ENCODE measurements at regions not wholly inside any gene's neighbourhood (a gene's known extent, or its start where the extent isn't known, plus 50 kb on each side); places are given as distances from the start of the nearest gene placed in this dataset.

GRCh38 chr10:78385599-78385998 is 351.9 kb downstream of the RPS24 start:
- Histone ChIP-seq H3K4me2 (no peak overlapping the region), H3F3A (ENCODE audit: insufficient read depth, low read depth) (no peaks in the 10 kb centered on the region), H3K36me3 (ENCODE audit: low read depth) (no peaks in the 10 kb centered on the region), H4K20me1 (ENCODE audit: insufficient read depth) (no peaks in the 10 kb centered on the region), H3K9me3 (ENCODE audit: insufficient read depth, low read depth) (no peaks in the 10 kb centered on the region), H3K79me2 (ENCODE audit: low read depth) (no peaks in the 10 kb centered on the region), H3K9me2 (ENCODE audit: insufficient read depth) (no peaks in the 10 kb centered on the region), H2AFZ (no peak overlapping the region), H3K27ac (no peak overlapping the region), H3K4me1 (replicated peaks; ENCODE audit: insufficient read depth) (no peaks in the 10 kb centered on the region), H3K4me3 (no peak overlapping the region), H3K27me3 (ENCODE audit: insufficient read depth, low read depth) (peaks cover 70% of the 10 kb centered on the region)
- CTCF ChIA-PET, result no interaction called here
- no TSS peak for BruUV-seq (replicated peaks)
- POLR2A ChIA-PET (ENCODE audit: unreplicated experiment), result no interaction called here
- DNase-seq, result no peak
- intact Hi-C loops (cut with micrococcal nuclease; ENCODE audit: unreplicated experiment), result no loop called here
- TF ChIP-seq CTCF (conservative IDR thresholded peaks at IDR 0.05), result no peak
- no peak for TF ChIP-seq EZH2 (IDR thresholded peaks at IDR 0.05; ENCODE audit: low read depth)

GRCh38 chr10:78386509-78386908 is 352.8 kb downstream of the RPS24 start:
- H3K27ac ChIP-seq, result no peak overlapping the region
- no peak overlapping the region for H3K4me2 ChIP-seq
- no peak for TF ChIP-seq CTCF (conservative IDR thresholded peaks at IDR 0.05)
- BruUV-seq (replicated peaks), result no TSS peak
- no peak overlapping the region for H3K4me3 ChIP-seq
- no peaks in the 10 kb centered on the region for H3K79me2 ChIP-seq (ENCODE audit: low read depth)
- ChIA-PET POLR2A (ENCODE audit: unreplicated experiment) (no interaction called here), CTCF (no interaction called here)
- H3K9me3 ChIP-seq (ENCODE audit: insufficient read depth, low read depth), result no peaks in the 10 kb centered on the region
- H3K27me3 ChIP-seq (ENCODE audit: insufficient read depth, low read depth), result peaks cover 71% of the 10 kb centered on the region
- H4K20me1 ChIP-seq (ENCODE audit: insufficient read depth), result no peaks in the 10 kb centered on the region
- no peak overlapping the region for H2AFZ ChIP-seq
- no peaks in the 10 kb centered on the region for H3F3A ChIP-seq (ENCODE audit: insufficient read depth, low read depth)
- no peak for DNase-seq
- H3K9me2 ChIP-seq (ENCODE audit: insufficient read depth), result no peaks in the 10 kb centered on the region
- no peaks in the 10 kb centered on the region for H3K4me1 ChIP-seq (replicated peaks; ENCODE audit: insufficient read depth)
- intact Hi-C loops (cut with micrococcal nuclease; ENCODE audit: unreplicated experiment), result no loop called here
- no peaks in the 10 kb centered on the region for H3K36me3 ChIP-seq (ENCODE audit: low read depth)

GRCh38 chr10:78388331-78389050 is 354.8 kb downstream of the RPS24 start:
- ChIA-PET POLR2A (ENCODE audit: unreplicated experiment) (no interaction called here), CTCF (no interaction called here)
- no peak overlapping the region for H3K27ac ChIP-seq
- no peaks in the 10 kb centered on the region for H3K9me2 ChIP-seq (ENCODE audit: insufficient read depth)
- H2AFZ ChIP-seq, result no peak overlapping the region
- H3K4me2 ChIP-seq, result no peak overlapping the region
- no TSS peak for BruUV-seq (replicated peaks)
- no peaks in the 10 kb centered on the region for H3K36me3 ChIP-seq (ENCODE audit: low read depth)
- no peak for DNase-seq
- H3K79me2 ChIP-seq (ENCODE audit: low read depth), result no peaks in the 10 kb centered on the region
- peaks cover 61% of the 10 kb centered on the region for H3K27me3 ChIP-seq (ENCODE audit: insufficient read depth, low read depth)
- TF ChIP-seq EZH2 (IDR thresholded peaks at IDR 0.05; ENCODE audit: low read depth) (no peak), CTCF (conservative IDR thresholded peaks at IDR 0.05) (no peak)
- intact Hi-C loops (cut with micrococcal nuclease; ENCODE audit: unreplicated experiment), result no loop called here
- H3K4me1 ChIP-seq (replicated peaks; ENCODE audit: insufficient read depth), result no peaks in the 10 kb centered on the region
- H3F3A ChIP-seq (ENCODE audit: insufficient read depth, low read depth), result no peaks in the 10 kb centered on the region
- no peak overlapping the region for H3K4me3 ChIP-seq
- H3K9me3 ChIP-seq (ENCODE audit: insufficient read depth, low read depth), result no peaks in the 10 kb centered on the region
- no peaks in the 10 kb centered on the region for H4K20me1 ChIP-seq (ENCODE audit: insufficient read depth)

Data from PC-9 (cell line).